HG02885 (cell line): ENCODE measurements at regions not wholly inside any gene's neighbourhood (a gene's known extent, or its start where the extent isn't known, plus 50 kb on each side); places are given as distances from the start of the nearest gene placed in this dataset.
"Not testable (repeated sequence)": the region's sequence is repeated elsewhere in the genome, so short reads cannot be mapped to it uniquely, and the experiment has no call there.

Source experiments
- ATAC-seq: cut with Tn5 transposase; IDR thresholded peaks from one replicate; pipeline ENCODE4 v1.9.1; 2021; ENCODE audit warnings: mild to moderate bottlenecking; ENCODE audit not compliant: unreplicated experiment, poor library complexity

GRCh38 chr2:207216457-207216856, 50.7 kb upstream of the KLF7 start:
- ATAC-seq, result no peak

GRCh38 chr2:207217442-207217841, 51.7 kb upstream of the KLF7 start:
- ATAC-seq, result no peak

DNA sequence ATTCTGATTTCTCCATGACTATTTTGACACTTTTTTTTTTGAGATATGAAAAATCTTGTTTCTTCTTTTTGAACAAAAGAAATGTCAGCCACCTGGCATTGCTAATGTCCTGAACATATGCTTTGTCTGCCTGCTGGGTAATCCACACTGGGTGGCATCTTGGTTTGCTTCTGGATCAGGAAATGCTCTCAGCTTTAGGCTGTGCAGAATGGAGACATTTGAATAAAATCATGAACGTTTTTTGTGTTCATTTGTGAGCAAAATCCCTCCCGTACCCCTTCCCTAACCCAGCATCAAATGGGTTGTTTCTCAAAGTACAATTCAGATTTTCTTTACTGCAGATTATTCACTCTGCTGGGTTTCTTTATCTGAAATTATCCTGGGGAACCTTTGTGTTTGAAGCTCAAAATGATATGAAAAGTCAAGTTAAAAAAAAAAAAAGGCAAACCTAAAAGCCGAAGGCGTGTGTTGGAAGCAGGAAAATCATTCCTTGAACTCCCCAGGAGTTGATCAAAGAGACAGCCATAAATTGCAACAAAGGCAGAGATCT, 53.4 kb upstream of the KLF7 start:
- ATAC-seq, result no peak

DNA sequence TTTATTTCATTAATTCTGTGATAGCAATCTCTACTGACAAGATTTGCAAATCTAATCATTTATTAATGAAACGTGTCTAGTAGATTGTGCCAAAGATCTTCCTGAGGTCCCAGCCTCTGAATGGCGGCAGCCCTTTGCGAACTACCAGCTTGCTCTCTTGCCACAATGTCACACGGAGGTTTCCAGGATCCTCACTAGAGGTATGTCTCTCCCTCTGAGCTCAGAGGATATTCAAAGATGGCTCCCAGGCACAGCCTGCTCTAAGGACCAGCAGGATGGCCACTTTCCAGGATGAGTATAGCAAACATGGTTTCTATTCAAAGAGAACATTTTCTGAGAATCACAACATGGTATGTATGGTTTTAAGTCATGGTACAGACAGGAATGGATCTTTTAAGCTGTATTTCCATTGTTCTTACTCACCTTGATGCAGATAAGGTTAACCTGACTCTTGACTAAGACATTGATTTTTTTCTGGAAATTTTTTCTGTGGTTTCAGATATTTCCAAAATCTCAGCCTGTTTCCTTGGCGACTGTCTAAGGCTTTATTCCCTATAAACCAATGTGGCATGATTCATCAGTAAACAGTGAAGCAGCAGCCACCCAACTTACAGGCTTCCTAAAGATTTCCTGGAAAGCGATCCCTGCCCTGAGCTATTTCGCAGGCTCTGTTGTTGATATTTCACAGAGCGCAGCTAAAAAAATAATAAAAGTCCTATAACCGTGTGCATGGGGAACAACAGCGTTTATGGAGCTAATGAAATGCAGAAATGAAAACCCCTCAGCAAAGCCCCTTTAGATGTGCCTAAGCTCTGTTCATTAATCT, 54.1 kb upstream of the KLF7 start:
- ATAC-seq, result no peak

DNA sequence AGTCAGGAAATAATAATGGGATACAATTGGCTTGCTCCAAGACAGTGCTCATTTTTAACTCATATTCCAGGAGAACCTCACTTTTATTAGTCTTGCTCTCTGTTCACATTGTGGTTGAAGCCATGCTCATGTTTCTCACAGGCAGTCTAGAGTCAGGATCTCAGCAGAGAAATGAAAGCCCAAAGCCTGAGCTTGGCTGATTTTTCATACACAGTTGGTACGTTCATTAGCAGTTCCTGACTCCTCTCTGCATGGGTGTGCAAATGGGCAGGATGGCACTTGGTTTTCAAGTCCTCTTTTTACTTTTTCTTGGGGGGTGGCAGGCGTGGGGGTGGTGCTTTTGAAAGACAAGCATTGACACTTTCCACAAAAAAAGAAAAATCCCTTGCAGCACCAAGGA, 56.0 kb upstream of the KLF7 start:
- ATAC-seq, result no peak

DNA sequence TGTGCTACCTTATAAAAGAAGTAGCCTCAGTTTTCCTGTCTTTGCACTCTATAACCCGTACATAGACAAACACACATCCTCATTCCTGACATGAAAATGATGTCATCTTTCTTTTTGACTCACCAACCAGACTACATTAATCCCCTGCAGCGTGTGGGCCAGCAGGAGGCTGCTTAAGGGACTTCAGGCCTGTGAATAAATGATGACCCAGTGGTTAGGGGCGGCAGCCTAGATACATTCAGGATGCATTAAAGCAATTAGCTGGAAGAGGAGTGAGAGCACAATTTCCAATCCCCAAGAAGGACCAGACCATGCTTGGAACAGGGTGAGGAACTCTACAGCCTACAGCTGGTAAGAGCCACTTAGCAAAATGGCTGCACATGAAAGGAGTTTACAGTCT, 57.3 kb upstream of the KLF7 start:
- ATAC-seq, result peak; percentile 85

DNA sequence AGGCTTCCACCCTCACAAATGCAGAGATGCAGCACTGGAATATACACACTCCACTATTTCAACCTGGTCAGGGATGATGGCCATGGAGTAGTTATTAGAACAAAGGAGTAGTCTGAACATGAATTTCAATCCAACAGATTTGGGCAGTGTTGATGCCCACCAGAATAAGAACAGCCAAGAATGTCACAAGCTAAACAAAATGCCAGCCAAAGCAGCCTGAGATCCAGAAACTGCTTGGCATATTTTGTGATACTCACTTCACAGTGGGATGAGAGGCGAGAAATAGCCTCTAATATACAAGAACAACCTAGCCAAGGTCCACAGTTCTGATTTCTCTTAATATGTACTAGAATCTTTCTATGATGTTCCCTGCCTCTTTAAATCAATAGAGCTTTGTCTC, 58.6 kb upstream of the KLF7 start:
- ATAC-seq, result no peak

GRCh38 chr2:207224791-207225482, 59.2 kb upstream of the KLF7 start:
- ATAC-seq, result no peak

DNA sequence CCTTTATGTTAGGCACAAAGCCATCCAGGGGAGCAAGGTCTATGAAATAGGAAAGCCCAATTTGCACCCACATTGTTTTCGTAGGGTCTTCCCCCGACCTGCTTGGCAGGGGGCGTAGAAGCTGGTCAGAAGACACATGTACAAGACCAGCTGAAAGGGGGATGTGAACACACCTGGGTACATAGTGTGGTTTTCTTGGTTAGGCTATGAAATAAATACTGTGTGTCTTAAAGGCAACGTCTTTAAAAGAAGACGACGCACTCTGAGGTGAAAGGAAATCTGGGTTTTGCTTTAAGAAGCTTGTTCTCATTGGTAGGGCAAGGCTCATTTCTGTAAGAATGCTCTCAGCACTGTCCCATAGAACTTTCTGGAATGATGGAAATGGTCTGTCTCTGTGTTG, 60.0 kb upstream of the KLF7 start:
- no peak for ATAC-seq

- ATAC-seq, result no peak
Measured at GRCh38 chr2:207226243-207226642, 60.5 kb upstream of the KLF7 start.

- ATAC-seq, result no peak
Measured at GRCh38 chr2:207226671-207227061, 60.9 kb upstream of the KLF7 start.

- ATAC-seq, result no peak
Measured at GRCh38 chr2:207227062-207227748, 61.5 kb upstream of the KLF7 start.

GRCh38 chr2:207227749-207228145, 62.0 kb upstream of the KLF7 start:
- no peak for ATAC-seq

DNA sequence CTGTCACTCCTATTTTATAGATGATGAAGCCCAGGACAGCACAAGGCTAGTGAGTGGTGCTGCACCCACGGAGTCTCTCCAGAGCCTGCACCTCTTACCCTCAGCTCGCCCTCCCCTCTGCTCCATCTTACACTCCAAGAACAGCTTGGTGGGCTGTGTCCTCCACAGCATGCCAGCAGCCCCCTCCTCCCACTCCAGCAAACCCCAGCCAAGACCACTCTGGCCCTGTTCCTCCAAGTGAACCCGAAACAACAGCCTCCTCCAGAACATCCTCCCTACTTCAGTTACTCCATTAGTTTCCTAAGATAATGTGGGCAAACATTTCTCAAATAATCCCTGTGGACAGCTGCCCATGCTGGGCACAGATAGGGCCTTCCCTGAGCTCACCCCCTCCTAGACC, 62.7 kb upstream of the KLF7 start:
- no peak for ATAC-seq

DNA sequence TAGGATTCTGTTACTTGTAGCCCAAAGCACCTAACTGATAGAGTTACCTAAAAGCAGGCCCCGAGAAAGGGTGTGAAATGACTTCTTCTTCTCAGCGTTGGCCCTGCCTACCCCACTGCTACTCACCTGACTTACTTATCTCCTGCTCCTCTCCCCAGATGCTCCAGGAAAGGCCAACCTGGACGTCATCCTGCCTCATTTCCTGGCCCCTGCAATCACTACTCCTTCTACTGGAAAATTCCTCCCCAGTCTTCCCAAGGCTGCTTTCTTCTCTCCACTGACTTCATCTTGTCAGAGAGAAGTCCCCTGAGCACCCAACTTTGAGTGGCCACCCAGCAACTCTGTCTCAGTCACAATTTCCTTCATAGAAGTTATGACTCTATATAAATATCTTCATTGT, 63.4 kb upstream of the KLF7 start:
- ATAC-seq, result no peak

- ATAC-seq, result peak; percentile 41
Measured at GRCh38 chr2:207230261-207231105, 64.7 kb upstream of the KLF7 start.

- no peak for ATAC-seq
Measured at GRCh38 chr2:207231106-207231865, 65.5 kb upstream of the KLF7 start.

GRCh38 chr2:207231967-207232366, 66.2 kb upstream of the KLF7 start:
- ATAC-seq, result no peak

GRCh38 chr2:207233141-207233540, 67.4 kb upstream of the KLF7 start:
- not testable (repeated sequence) for ATAC-seq
